HEK293T (cell line): ENCODE measurements at regions not wholly inside any gene's neighbourhood (a gene's known extent, or its start where the extent isn't known, plus 50 kb on each side); places are given as distances from the start of the nearest gene placed in this dataset.

Experiments used
- CTCF ChIA-PET: fragments of 350-600 bp; formaldehyde crosslinking; extraction: SDS; loops from one replicate; lab custom pipeline; 2021; ENCODE audit warnings: antibody characterized with exemption, inconsistent platforms; lab: Yijun Ruan, JAX
- POLR2A ChIA-PET: fragments of 350-600 bp; formaldehyde crosslinking; extraction: SDS; loops from one replicate; lab custom pipeline; 2020; ENCODE audit warnings: antibody characterized with exemption, inconsistent platforms; lab: Yijun Ruan, JAX
- DNase-seq: peaks from one replicate; pipeline ENCODE4 v3.0.0; 2012; ENCODE audit warnings: mixed read lengths; ENCODE audit errors: extremely low spot score
- ARNT ChIP-seq: fragments of 450-650 bp; IDR thresholded peaks from 2 replicates; pipeline ENCODE4 v1.6.1; 2017; ENCODE audit warnings: mild to moderate bottlenecking
- BHLHE40 ChIP-seq: fragments of 450-650 bp; IDR thresholded peaks from 2 replicates; pipeline ENCODE4 v1.6.1; 2016; ENCODE audit warnings: mild to moderate bottlenecking, moderate library complexity, borderline replicate concordance
- CTBP1 ChIP-seq: fragments of 450-650 bp; IDR thresholded peaks from 2 replicates; pipeline ENCODE4 v1.6.1; 2016; ENCODE audit warnings: borderline replicate concordance
- ELF4 ChIP-seq: fragments of 450-650 bp; IDR thresholded peaks from 2 replicates; pipeline ENCODE4 v1.6.1; 2017; ENCODE audit warnings: antibody characterized with exemption
- FOXA1 ChIP-seq: fragments of 450-650 bp; IDR thresholded peaks from 2 replicates; pipeline ENCODE4 v1.6.1; 2016; ENCODE audit warnings: mild to moderate bottlenecking
- FOXK2 ChIP-seq: fragments of 450-650 bp; IDR thresholded peaks from 2 replicates; pipeline ENCODE4 v1.6.1; 2016; ENCODE audit warnings: mild to moderate bottlenecking
- FOXM1 ChIP-seq: fragments of 450-650 bp; IDR thresholded peaks from 2 replicates; pipeline ENCODE4 v1.6.1; 2017; ENCODE audit warnings: mild to moderate bottlenecking, borderline replicate concordance
- HDGF ChIP-seq: fragments of 450-650 bp; IDR thresholded peaks from 2 replicates; pipeline ENCODE4 v1.6.1; 2017; ENCODE audit warnings: antibody characterized with exemption, borderline replicate concordance
- L3MBTL2 ChIP-seq: fragments of 450-650 bp; conservative IDR thresholded peaks from 2 replicates; pipeline ENCODE4 v1.6.1; 2016; ENCODE audit warnings: mild to moderate bottlenecking
- LEF1 ChIP-seq: fragments of 450-650 bp; IDR thresholded peaks from 2 replicates; pipeline ENCODE4 v1.6.1; 2017; ENCODE audit warnings: mild to moderate bottlenecking, borderline replicate concordance
- NFRKB ChIP-seq: fragments of 450-650 bp; IDR thresholded peaks from 2 replicates; pipeline ENCODE4 v1.6.1; 2016; ENCODE audit warnings: mild to moderate bottlenecking, moderate library complexity
- PKNOX1 ChIP-seq: fragments of 450-650 bp; IDR thresholded peaks from 2 replicates; pipeline ENCODE4 v1.6.1; 2016
- SP1 ChIP-seq: fragments of 450-650 bp; IDR thresholded peaks from 2 replicates; pipeline ENCODE4 v1.6.1; 2017
- SUZ12 ChIP-seq: fragments of 450-650 bp; IDR thresholded peaks from 2 replicates; pipeline ENCODE4 v1.6.1; 2016; ENCODE audit warnings: mild to moderate bottlenecking
- TARDBP ChIP-seq: fragments of 450-650 bp; IDR thresholded peaks from 2 replicates; pipeline ENCODE4 v1.6.1; 2016
- ZNF384 ChIP-seq: fragments of 450-650 bp; IDR thresholded peaks from 2 replicates; pipeline ENCODE4 v1.6.1; 2016

- no peak for DNase-seq
- CTCF ChIA-PET, result no interaction called here
- TF ChIP-seq L3MBTL2, result no peak
- TF ChIP-seq PKNOX1, result no peak
- TF ChIP-seq HDGF, result no peak
- TF ChIP-seq TARDBP, result no peak
- no peak for TF ChIP-seq FOXM1
- TF ChIP-seq ZNF384, result no peak
- TF ChIP-seq CTBP1, result no peak
- no peak for TF ChIP-seq NFRKB
- no peak for TF ChIP-seq SUZ12
- no peak for TF ChIP-seq ELF4
- TF ChIP-seq ARNT, result no peak
- no peak for TF ChIP-seq FOXK2
- no peak for TF ChIP-seq BHLHE40
- TF ChIP-seq LEF1, result no peak
- TF ChIP-seq FOXA1, result no peak
- POLR2A ChIA-PET, result no interaction called here
Observed at GRCh38 chr4:164617426-164617825, 136.5 kb upstream of the SMIM31 start.

- DNase-seq, result no peak
- POLR2A ChIA-PET, result no interaction called here
- CTCF ChIA-PET, result no interaction called here
- TF ChIP-seq FOXK2 (no peak), SUZ12 (no peak), HDGF (no peak), SP1 (no peak), BHLHE40 (no peak), ARNT (no peak), ZNF384 (no peak), CTBP1 (no peak), ELF4 (no peak), FOXM1 (no peak), PKNOX1 (no peak), FOXA1 (no peak), TARDBP (no peak), L3MBTL2 (no peak), LEF1 (no peak), NFRKB (no peak)
Observed at GRCh38 chr4:164617911-164618310, 136.0 kb upstream of the SMIM31 start.

GRCh38 chr4:164621886-164622521, 131.9 kb upstream of the SMIM31 start:
- CTCF ChIA-PET, result no interaction called here
- no peak for DNase-seq

GRCh38 chr4:164623099-164623498, 130.8 kb upstream of the SMIM31 start:
- TF ChIP-seq PKNOX1 (no peak), HDGF (no peak), FOXM1 (no peak), FOXK2 (no peak), TARDBP (no peak), NFRKB (no peak), CTBP1 (no peak), L3MBTL2 (no peak), FOXA1 (no peak), ELF4 (no peak), BHLHE40 (no peak), SUZ12 (no peak), LEF1 (no peak), ZNF384 (no peak), ARNT (no peak), SP1 (no peak)
- POLR2A ChIA-PET, result no interaction called here
- DNase-seq, result no peak
- CTCF ChIA-PET, result no interaction called here

More at GRCh38 chr4:164621886-164622521, 131.9 kb upstream of the SMIM31 start:
- TF ChIP-seq L3MBTL2 (no peak), SP1 (no peak), FOXM1 (no peak), CTBP1 (no peak), ARNT (no peak), TARDBP (no peak), SUZ12 (no peak), NFRKB (no peak), HDGF (no peak), FOXK2 (no peak), LEF1 (no peak), BHLHE40 (no peak), FOXA1 (no peak), ELF4 (no peak), ZNF384 (no peak), PKNOX1 (no peak)
- POLR2A ChIA-PET, result no interaction called here

- CTCF ChIA-PET, result no interaction called here
- TF ChIP-seq ELF4 (no peak), NFRKB (no peak), BHLHE40 (no peak), HDGF (no peak), FOXM1 (no peak), L3MBTL2 (no peak), PKNOX1 (no peak), FOXA1 (no peak), ARNT (no peak), SP1 (no peak), SUZ12 (no peak), LEF1 (no peak), ZNF384 (no peak), TARDBP (no peak), CTBP1 (no peak)
- no peak for DNase-seq
- POLR2A ChIA-PET, result no interaction called here
Observed at GRCh38 chr4:164639001-164639400, 114.9 kb upstream of the SMIM31 start.
